Left lung (tissue), 4 donors: ENCODE measurements at regions not wholly inside any gene's neighbourhood (a gene's known extent, or its start where the extent isn't known, plus 50 kb on each side); places are given as distances from the start of the nearest gene placed in this dataset.

Experiments
- ATAC-seq: fragments of 200-7000 bp; cut with Tn5 transposase; one replicate; pipeline ENCODE4 v1.9.1; 2020; ENCODE audit warnings: moderate library complexity
- DNase-seq, 4 donors: peaks; one replicate each; pipeline ENCODE4 v3.0.0-alpha.2; 2013 to 2020
- H3K27ac ChIP-seq, 2 donors: fragments of 200-600 bp; sonication (generic) in 1 of 2; one replicate each; pipeline versions ENCODE4 v1.5.0 to v1.8.0; 2020 to 2021
- H3K27me3 ChIP-seq, 2 donors: fragments of 200-600 bp; sonication (generic) in 1 of 2; one replicate each; pipeline versions ENCODE4 v1.5.0 to v1.8.0; 2020 to 2021
- H3K36me3 ChIP-seq, 2 donors: fragments of 200-600 bp; sonication (generic) in 1 of 2; one replicate each; pipeline versions ENCODE4 v1.5.0 to v1.8.0; 2020 to 2021
- H3K4me1 ChIP-seq, 2 donors: fragments of 200-600 bp; one replicate each; pipeline ENCODE4 v1.8.0; 2021
- H3K4me3 ChIP-seq, 2 donors: fragments of 200-600 bp; sonication (generic) in 1 of 2; one replicate each; pipeline versions ENCODE4 v1.5.0 to v1.8.0; 2020 to 2021; ENCODE audit warnings: mild to moderate bottlenecking in 1 of 2
- H3K9me3 ChIP-seq, 2 donors: fragments of 200-600 bp; sonication (generic) in 1 of 2; one replicate each; pipeline versions ENCODE4 v1.5.0 to v1.8.0; 2020 to 2021
- CTCF ChIP-seq, 2 donors: fragments of 200-600 bp; sonication (generic) in 1 of 2; IDR thresholded peaks; one replicate each; pipeline versions ENCODE4 v1.5.0 to v1.8.0; 2021; ENCODE audit warnings: antibody characterized with exemption in 2 of 2
- intact Hi-C, 2 donors: fragments of 100-400 bp; cut with DNase I; formaldehyde crosslinking; loops; one replicate each; pipeline versions ENCODE4 v1.11.2 to v1.14.2; 2022
- donor health status: DM: no; HTN: yes; CAD: no.
- donor health status: DM: no; HTN: no; CAD: no.

DNA sequence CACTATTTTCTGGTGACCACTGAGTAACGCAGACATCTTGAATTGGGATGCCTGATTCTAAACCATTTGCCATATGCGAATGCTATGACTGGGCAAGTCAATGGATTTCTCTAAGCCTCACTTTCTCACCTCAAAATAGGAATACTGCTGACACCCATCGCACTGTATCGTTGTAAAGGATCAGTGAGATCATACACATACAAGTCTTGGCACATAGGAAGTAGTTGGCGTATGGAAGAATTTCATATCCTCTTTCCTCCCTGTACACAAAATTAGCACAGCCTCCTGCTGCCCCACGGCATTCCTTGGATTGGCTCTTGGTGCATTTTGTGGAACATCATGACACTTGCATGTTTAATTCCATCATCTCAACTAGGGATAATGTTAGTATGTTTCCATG, 366.9 kb downstream of the CMPK2 start:
- H3K9me3 ChIP-seq, result no peaks in the 10 kb centered on the region
- H3K27me3 ChIP-seq, result no peaks in the 10 kb centered on the region
- DNase-seq (no peak), ATAC-seq (no peak)
- H3K4me1 ChIP-seq, result no peaks in the 10 kb centered on the region
- H3K36me3 ChIP-seq, result no peaks in the 10 kb centered on the region
- H3K27ac ChIP-seq, result no peak overlapping the region
- TF ChIP-seq CTCF (IDR thresholded peaks at IDR 0.05), result no peak
- H3K4me3 ChIP-seq, result no peak overlapping the region
- intact Hi-C loops, result no loop called here

GRCh38 chr2:6499691-6500090, 366.0 kb downstream of the CMPK2 start:
- intact Hi-C loops, result no loop called here
- no peak overlapping the region for H3K27ac ChIP-seq
- TF ChIP-seq CTCF (IDR thresholded peaks at IDR 0.05), result no peak
- H3K9me3 ChIP-seq, result no peaks in the 10 kb centered on the region
- DNase-seq (no peak), ATAC-seq (no peak)
- no peaks in the 10 kb centered on the region for H3K27me3 ChIP-seq
- H3K4me1 ChIP-seq, result no peaks in the 10 kb centered on the region
- H3K4me3 ChIP-seq, result no peak overlapping the region
- H3K36me3 ChIP-seq, result no peaks in the 10 kb centered on the region

DNA sequence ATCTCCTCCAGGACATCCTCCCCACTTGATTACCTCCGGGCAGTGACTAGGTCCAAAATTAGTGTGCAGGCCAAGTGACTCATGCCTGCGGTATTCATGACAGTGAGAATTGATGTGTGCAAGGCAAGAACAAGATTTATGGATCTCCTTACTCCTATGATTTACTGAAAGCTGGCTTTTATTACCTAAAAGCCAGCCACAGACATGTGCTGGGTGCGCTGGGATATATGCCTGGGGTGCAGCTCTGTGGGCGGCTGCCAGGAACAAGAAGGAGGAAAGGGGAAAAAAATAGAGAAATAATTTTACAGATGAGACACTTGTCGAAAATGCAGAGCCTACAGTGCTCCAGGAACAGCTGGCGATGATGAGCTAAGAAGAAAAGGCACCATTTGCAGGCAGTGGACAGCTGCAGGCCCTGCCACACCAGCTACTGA, 359.3 kb downstream of the CMPK2 start:
- intact Hi-C loops, result no loop called here
- Histone ChIP-seq H3K4me3 (no peak overlapping the region), H3K27ac (no peak overlapping the region), H3K4me1 (no peaks in the 10 kb centered on the region), H3K27me3 (no peaks in the 10 kb centered on the region), H3K36me3 (no peaks in the 10 kb centered on the region), H3K9me3 (no peaks in the 10 kb centered on the region)
- no peak for DNase-seq
- no peak for ATAC-seq
- no peak for TF ChIP-seq CTCF (IDR thresholded peaks at IDR 0.05)

DNA sequence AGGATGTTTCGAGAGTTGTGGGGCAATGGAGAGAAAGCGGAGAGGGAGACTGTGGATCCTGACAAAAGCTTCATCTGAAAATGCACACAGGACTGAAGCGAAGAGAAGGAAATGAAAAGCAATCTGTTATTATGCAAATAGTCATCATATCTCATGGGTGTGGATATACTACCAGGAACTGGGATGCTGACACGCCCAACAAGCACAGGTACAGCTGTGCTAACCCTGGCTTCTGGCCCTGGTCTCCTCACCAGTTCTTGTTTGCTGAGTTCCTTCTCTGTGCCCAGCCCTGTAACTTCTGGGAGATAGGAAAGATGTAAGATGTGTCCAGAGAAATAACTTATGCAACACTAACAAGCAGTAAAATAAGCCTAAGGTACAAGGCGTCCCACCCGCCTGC, 358.8 kb downstream of the CMPK2 start:
- DNase-seq (no peak), ATAC-seq (no peak)
- H3K4me1 ChIP-seq, result no peaks in the 10 kb centered on the region
- H3K36me3 ChIP-seq, result no peaks in the 10 kb centered on the region
- no peaks in the 10 kb centered on the region for H3K27me3 ChIP-seq
- intact Hi-C loops, result no loop called here
- H3K4me3 ChIP-seq, result no peak overlapping the region
- H3K9me3 ChIP-seq, result no peaks in the 10 kb centered on the region
- H3K27ac ChIP-seq, result no peak overlapping the region
- no peak for TF ChIP-seq CTCF (IDR thresholded peaks at IDR 0.05)

DNA sequence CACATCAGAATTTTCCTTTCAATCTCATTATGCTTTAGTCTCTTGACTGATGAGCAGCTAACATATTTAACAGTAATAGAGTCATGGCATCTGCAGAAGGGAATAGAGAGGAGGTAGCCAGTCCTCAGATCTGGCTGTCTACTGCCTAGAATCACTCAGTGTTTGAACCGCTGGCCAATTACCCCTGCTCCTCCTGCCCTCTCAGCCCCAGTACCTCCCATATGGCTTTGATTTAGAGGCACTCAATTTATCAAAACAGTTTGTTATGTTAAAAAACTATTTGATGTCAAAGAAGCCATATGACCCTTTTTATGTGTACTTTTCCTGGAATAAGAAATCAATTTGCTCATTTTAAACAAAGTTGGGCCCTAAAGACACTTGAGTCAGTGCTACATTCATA, 355.2 kb downstream of the CMPK2 start:
- ATAC-seq, result no peak
- TF ChIP-seq CTCF (IDR thresholded peaks at IDR 0.05), result no peak
- no peaks in the 10 kb centered on the region for H3K9me3 ChIP-seq
- no peaks in the 10 kb centered on the region for H3K4me1 ChIP-seq
- no peak overlapping the region for H3K4me3 ChIP-seq
- peak in 2 of 4 donors; percentile 69 to 80 for DNase-seq
- H3K27me3 ChIP-seq, result no peaks in the 10 kb centered on the region
- H3K27ac ChIP-seq, result no peak overlapping the region
- no peaks in the 10 kb centered on the region for H3K36me3 ChIP-seq
- intact Hi-C loops, result no loop called here
